ENCODE measurements at regions not wholly inside any gene's neighbourhood (a gene's known extent, or its start where the extent isn't known, plus 50 kb on each side); places are given as distances from the start of the nearest gene placed in this dataset.

DNA sequence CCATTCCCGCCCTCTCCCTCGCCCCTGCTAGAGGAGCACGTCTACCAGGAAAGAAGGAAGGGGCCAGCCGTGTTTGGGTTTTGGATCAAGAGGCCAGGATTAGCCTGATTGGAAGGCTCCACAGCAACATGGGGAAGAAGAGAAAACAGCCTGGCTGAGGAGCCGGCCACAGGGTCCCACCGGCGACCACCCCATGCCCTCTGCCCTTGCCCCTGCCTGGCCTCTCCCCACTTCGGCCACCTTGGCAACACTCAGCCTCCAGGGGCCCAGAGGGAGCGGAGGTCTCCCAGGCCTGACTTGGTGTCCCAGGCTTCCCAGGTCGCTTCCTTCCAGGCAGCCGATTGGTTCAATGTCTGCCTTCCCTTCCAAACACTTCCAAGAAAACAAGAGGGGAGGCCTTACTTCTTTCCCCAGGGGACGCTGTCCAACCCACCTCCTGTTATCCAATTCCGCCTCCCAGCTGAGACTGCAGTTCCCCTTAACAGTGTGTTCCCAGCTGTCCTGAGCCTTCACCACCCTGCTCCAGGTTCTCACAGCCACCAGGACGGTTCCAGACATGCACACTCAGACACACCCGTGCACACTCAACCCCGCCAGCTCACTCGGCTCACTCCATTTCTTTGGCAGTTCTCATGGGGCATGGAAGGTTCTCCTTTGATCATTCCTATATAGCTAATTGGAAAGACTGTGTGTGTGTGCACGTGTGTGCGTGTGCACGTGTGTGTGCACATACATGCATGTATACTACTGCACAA lies 65.4 kb downstream of the RBFOX3 start:
- no peak overlapping the region for H3K4me3 Mint-ChIP-seq
- no peaks in the 10 kb centered on the region for H3K9me3 Mint-ChIP-seq
- no peak for DNase-seq
- H3K4me1 Mint-ChIP-seq (ENCODE audit: low read depth): no peaks in the 10 kb centered on the region
- no peak overlapping the region for H3K27ac Mint-ChIP-seq
- H3K27me3 Mint-ChIP-seq: peaks cover 8% of the 10 kb centered on the region
- ChIA-PET CTCF (no interaction called here), POLR2A (no interaction called here)
- no peak for ATAC-seq
- TF ChIP-seq, protein P1, sequence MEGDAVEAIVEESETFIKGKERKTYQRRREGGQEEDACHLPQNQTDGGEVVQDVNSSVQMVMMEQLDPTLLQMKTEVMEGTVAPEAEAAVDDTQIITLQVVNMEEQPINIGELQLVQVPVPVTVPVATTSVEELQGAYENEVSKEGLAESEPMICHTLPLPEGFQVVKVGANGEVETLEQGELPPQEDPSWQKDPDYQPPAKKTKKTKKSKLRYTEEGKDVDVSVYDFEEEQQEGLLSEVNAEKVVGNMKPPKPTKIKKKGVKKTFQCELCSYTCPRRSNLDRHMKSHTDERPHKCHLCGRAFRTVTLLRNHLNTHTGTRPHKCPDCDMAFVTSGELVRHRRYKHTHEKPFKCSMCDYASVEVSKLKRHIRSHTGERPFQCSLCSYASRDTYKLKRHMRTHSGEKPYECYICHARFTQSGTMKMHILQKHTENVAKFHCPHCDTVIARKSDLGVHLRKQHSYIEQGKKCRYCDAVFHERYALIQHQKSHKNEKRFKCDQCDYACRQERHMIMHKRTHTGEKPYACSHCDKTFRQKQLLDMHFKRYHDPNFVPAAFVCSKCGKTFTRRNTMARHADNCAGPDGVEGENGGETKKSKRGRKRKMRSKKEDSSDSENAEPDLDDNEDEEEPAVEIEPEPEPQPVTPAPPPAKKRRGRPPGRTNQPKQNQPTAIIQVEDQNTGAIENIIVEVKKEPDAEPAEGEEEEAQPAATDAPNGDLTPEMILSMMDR (IDR thresholded peaks at IDR 0.05): no peak
- intact Hi-C loops (cut with micrococcal nuclease): no loop called here
- no peaks in the 10 kb centered on the region for H3K36me3 Mint-ChIP-seq (ENCODE audit: low read depth)

GRCh38 chr17:79544142-79544914 lies 66.5 kb downstream of the RBFOX3 start:
- H3K27ac Mint-ChIP-seq: no peak overlapping the region

DNA sequence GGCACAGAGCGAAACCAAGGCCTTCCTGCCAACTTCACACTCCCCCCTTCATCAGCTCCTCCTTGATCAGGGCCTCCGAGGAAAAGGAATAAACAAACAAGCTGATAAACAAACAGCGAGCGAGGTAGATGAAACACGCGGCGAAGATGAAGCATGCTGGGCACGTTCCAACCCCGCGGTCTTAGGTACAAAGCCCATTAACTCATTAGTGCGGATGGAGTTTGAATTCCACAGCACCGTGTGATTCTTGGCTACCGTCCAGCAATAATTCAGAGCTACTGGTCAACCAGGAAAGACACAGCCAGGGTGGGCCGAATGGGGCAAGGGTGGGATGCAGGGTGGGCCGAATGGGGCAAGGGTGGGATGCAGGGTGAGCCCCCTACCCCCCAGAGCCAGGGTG lies 67.3 kb downstream of the RBFOX3 start:
- no peak for ATAC-seq
- Mint-ChIP-seq H3K4me3 (no peak overlapping the region), H3K36me3 (ENCODE audit: low read depth) (no peaks in the 10 kb centered on the region), H3K9me3 (no peaks in the 10 kb centered on the region), H3K27ac (no peak overlapping the region), H3K4me1 (ENCODE audit: low read depth) (no peaks in the 10 kb centered on the region), H3K27me3 (peaks cover 8% of the 10 kb centered on the region)
- intact Hi-C loops (cut with micrococcal nuclease): no loop called here
- TF ChIP-seq, protein P1 (IDR thresholded peaks at IDR 0.05): no peak
- CTCF ChIA-PET: no interaction called here
- DNase-seq: no peak
- POLR2A ChIA-PET: interaction anchor here (0.8 to 1.0 kb wide), 2 partner anchors 25 to 34 kb away, joined by 3 to 4 read pairs; no protein-coding TSS in a partner anchor

More at GRCh38 chr17:79544142-79544914, 66.5 kb downstream of the RBFOX3 start:
- intact Hi-C loops (cut with micrococcal nuclease): no loop called here
- ATAC-seq (no peak), DNase-seq (no peak)
- CTCF ChIA-PET: no interaction called here
- Mint-ChIP-seq H3K9me3 (no peaks in the 10 kb centered on the region), H3K4me1 (ENCODE audit: low read depth) (no peaks in the 10 kb centered on the region), H3K36me3 (ENCODE audit: low read depth) (no peaks in the 10 kb centered on the region), H3K27me3 (peaks cover 8% of the 10 kb centered on the region), H3K4me3 (no peak overlapping the region)
- TF ChIP-seq, protein P1 (IDR thresholded peaks at IDR 0.05): no peak
- POLR2A ChIA-PET: interaction anchor here (0.8 kb wide), 1 partner anchor 35 kb away, joined by 3 read pairs; no protein-coding TSS in a partner anchor

GRCh38 chr17:79542718-79543117 lies 68.1 kb downstream of the RBFOX3 start:
- TF ChIP-seq, protein P1 (IDR thresholded peaks at IDR 0.05): no peak
- H3K36me3 Mint-ChIP-seq (ENCODE audit: low read depth): no peaks in the 10 kb centered on the region
- POLR2A ChIA-PET: interaction anchor here (1.0 kb wide), 1 partner anchor 26 kb away, joined by 4 read pairs; no protein-coding TSS in a partner anchor
- no peak overlapping the region for H3K4me3 Mint-ChIP-seq
- CTCF ChIA-PET: no interaction called here
- intact Hi-C loops (cut with micrococcal nuclease): no loop called here
- no peak for ATAC-seq
- no peak for DNase-seq
- H3K4me1 Mint-ChIP-seq (ENCODE audit: low read depth): no peaks in the 10 kb centered on the region
- no peak overlapping the region for H3K27ac Mint-ChIP-seq
- no peaks in the 10 kb centered on the region for H3K9me3 Mint-ChIP-seq
- H3K27me3 Mint-ChIP-seq: peaks cover 8% of the 10 kb centered on the region
